Stimulated activated CD4-positive, alpha-beta T cell treated with anti-CD3 and anti-CD28 coated beads, Interleukin-1b, Interleukin-23, amount 100 ng/mL, for 1 hour (primary cell): ENCODE measurements at regions not wholly inside any gene's neighbourhood (a gene's known extent, or its start where the extent isn't known, plus 50 kb on each side); places are given as distances from the start of the nearest gene placed in this dataset.

Experiments used
- DNase-seq, 2 donors: peaks; one replicate each; pipeline ENCODE4 v3.0.0-alpha.2; 2020; ENCODE audit warnings: low read depth in 2 of 2

DNA sequence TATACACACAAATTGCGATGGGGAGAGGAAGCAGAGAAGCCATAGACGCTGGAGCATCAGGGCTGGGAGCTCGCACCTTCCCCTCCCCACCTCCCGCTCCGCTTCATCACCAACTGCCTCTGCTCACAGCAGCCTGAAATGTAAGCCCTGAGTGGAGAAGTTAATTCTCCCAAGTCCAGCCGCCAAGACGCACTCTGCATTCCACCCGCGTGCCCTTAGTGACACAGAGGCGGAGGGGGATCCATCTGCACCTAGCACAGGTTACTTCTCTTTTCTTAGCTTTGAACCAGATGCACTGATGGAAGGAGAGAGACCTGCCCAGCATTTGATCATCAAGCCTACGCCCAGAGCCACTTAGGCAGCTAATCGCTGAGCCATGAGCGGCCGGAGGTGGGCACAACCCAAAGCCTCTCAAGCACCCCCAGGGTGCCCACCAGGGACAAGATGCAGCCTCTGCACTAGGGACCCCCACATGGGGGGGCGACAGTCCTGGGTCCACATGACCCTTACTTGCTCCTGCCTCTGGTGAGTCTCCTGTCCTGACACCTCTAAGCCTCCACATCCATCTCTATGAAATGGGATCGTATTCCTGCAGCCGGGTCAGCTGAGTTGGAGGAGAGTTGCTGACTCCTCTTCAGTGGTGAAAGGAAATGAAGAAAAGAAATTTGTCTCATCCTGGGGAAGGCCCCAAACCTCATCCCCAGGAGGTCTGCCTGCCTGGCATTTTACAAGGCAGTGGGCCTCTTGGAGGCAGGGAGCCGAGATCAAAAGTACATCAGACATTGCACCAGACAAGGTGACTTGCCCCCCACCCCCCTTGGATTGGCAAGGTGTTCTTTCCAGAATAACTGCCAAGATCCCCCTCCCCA, 316.2 kb downstream of the MATN1 start:
- no peak for DNase-seq

DNA sequence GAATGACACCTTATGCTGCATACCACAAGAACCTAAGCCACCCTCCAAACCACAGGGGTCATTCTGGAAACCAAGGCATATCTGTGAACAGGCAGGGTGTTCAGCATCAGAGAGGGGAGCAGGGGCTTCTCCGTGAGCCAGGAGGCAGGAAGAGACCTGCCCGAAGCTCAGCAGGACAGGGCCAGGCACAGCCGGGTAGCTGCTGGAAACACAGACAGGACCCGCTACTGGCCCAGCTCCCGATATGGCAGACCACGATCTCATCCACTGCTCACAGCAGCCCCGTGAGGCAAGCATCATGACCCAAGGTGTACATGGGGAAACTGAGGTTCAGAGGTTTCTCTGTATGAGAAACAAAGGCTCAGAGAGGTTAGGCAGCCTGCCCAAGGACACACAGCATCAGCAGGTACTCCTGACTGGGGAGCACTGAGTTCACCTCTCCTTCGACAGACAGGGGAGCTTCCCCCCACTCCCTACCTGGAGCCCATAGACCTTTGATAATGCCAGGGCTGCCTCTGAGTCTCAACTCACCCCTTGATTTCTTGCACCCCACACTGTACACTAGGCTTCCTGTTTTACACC, 317.7 kb downstream of the MATN1 start:
- no peak for DNase-seq

DNA sequence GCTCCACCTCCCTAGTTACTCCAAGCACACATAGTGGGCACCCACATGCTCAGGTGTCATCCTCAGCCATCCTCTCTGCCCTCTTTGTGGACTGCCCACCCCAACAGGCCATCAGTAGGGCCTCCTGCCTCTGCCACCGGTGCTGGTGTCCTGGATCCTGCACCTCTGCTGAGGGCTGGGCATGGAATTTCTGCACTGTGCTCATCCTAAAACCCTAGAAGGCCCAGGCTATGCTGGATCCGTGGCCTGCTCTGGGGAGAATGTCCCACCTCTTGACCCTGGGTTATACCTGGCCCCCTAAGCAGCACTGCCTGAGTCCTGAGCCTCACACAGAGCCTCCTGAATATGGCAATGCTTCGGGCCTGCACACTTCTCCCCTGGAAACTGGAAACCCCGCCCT, 318.3 kb downstream of the MATN1 start:
- no peak for DNase-seq

DNA sequence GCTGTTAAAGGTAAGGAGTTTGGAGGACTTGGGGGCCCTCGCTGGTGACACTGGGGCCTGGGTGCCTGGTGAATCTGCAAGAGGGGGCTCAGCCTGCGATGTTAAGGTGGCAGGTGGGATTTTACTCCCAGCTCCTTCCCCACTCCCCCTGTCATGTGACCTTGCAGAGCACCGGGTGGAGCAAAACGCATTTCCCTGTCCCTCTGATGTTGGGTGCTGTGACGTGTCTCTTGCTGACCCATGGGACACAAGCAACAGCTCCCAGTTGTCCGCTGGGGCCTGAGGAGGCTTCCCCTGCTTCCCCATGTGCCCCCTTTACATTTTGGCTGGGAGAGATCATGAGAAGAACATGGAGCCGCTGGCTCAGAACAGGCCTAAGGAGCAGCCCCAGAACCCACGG, 319.0 kb downstream of the MATN1 start:
- no peak for DNase-seq

DNA sequence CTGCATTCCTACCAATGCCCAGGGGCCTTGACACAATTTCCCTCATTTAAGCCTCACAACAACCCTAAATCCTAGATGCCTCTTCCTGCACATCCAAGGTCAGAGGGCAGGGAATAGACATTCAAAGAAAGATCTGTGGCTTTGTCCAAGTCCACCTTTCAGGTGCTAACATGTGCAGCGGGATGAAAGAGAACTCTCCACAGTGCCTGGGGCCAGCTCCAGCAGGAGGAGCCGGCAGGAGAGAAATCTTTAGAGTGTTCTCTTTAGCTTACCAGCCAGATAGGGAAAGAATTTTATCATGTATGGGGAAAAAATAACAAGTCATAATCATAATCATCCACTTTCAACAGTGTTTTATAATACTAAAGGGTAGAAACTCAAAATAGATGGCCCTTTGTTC, 319.7 kb downstream of the MATN1 start:
- DNase-seq, result no peak

DNA sequence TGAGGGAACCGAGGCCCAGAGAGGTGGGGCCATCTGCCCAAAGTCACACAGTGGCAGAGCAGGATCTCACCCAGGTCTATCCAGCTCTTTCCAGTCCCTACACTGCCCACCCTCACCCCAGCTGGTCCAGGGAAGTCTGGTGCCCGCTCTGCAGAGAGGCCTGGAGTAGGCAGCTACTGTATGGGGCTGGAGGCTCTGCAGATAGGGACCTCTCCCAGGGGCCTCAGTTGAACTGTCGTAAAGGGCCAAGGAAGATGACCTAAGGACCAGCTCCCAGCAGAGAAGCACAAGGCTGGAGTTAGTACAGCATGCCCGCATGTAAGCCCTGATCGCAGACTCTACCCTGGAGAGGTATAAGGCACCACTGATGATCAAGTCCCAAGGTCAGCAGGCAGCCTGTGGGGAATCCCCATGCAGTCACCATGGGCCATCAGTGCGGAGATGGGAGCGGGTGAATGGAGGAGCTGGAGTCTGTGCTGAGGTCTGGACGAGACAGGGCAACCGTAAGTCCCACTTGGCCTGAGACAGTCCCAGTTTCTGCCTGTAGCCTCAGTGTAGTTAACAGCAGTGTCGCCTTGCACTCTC, 320.2 kb downstream of the MATN1 start:
- DNase-seq, result no peak

DNA sequence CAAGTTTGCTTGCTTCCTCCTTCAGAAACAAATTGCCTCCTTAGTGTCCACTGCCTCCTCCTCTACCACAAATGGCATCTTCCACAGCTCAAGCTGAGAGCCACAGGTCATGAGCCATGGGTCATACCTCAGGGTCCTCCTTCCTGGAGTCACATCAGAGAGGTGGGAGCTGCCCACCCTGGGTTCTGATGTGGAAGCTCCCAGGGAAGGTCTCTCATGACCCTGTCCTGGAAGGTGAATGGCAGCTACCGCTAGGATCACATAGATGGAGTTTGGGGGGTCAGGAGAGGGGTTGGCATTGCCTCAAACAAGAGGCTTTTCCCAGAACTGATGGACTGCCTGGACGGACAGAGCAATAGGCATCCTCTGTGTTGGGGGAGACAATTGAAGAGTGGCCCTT, 321.4 kb downstream of the MATN1 start:
- DNase-seq, result no peak

DNA sequence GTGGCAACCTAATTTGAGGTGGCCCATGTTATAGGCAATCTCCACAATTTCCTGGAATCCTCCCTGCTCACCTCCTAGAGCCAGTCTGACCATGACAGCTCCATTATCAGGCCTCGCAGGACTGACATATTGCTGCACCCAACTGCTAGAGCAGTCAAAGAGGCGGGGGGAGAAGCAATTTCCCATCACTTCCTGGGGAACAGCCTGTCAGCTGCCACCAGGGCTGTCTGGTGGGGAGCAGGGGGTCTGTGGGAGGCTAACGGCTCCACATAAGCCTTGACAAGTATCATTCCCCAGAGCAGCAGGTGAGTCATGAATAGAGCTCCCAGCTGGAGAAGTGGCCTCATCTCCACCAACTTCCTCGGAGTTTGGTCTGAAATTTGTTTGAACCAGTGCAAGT, 322.9 kb downstream of the MATN1 start:
- DNase-seq, result no peak

DNA sequence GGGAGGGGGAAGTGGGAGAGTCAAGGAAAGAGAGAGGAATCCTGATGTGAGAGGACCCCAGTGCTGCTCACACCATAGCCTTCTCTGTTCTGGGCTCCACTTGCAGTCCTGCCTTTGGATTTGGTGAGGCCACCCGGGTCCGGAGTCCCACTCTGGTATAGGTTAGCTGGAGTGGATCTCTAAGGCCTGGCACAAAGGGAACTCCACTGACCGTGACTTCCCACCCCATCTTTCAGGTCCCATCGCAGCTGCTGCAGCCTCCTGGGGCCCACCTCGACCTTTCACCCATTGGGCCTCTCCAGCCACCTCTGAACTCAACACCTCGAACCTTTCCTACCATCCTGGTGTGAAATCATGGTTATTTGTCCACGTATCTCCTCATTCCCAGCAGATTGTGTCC, 324.4 kb downstream of the MATN1 start:
- DNase-seq, result no peak

DNA sequence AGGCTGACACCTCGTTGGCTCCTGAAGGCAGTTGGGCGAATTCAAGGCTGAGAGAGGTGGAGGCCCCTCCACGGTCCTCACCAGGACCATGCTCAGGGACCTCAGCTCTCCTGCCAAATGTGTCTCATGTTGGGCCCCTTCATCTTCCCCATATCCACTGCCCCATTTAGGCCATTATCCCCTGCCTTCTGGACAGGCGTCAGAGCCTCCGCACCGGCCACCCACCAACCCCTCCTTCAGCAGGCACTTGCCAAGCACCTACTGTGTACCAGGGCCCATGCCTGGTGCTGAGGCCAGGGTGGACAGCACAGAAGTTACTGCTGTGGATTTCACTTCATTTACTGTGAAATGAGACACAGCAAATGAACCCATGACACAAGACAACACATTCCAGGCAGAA, 325.8 kb downstream of the MATN1 start:
- DNase-seq, result no peak

DNA sequence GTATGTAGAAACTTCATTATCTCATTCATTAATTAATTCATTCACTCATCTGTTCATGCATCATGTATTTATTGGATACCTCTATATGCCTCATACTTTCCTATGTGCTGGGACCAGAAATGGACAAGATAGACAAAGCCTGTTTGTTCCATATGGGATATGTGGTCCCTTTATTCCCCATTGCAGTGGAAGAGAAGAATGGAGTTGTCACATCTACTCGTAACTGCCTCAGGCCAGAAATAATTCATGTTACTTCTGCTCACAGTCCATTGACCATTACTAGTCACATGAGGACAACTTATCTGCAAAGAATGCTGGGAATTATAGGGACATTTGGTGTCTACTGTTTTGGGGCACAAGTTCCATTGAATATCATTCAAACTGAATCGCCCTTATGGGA, 327.8 kb downstream of the MATN1 start:
- no peak for DNase-seq

DNA sequence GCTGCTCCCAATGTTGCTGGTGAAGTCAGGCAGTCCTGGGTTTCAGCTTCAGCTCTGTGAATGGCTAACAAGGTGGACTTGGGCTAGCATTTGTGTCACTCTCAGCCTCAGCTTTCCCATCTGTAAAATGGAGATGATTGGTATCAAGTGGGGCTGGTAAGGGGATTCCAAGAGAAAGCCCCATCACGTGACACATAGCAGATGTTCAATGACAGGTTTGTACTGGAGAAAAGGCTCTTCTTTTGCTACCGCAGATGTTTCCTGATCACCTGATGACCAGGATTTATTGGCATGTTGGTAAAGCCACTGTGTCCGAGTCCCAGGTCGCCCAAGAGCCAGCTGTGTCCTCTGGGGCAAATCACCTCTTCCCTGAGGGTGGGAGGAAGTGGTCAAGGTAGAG, 335.0 kb downstream of the MATN1 start:
- DNase-seq, result no peak

DNA sequence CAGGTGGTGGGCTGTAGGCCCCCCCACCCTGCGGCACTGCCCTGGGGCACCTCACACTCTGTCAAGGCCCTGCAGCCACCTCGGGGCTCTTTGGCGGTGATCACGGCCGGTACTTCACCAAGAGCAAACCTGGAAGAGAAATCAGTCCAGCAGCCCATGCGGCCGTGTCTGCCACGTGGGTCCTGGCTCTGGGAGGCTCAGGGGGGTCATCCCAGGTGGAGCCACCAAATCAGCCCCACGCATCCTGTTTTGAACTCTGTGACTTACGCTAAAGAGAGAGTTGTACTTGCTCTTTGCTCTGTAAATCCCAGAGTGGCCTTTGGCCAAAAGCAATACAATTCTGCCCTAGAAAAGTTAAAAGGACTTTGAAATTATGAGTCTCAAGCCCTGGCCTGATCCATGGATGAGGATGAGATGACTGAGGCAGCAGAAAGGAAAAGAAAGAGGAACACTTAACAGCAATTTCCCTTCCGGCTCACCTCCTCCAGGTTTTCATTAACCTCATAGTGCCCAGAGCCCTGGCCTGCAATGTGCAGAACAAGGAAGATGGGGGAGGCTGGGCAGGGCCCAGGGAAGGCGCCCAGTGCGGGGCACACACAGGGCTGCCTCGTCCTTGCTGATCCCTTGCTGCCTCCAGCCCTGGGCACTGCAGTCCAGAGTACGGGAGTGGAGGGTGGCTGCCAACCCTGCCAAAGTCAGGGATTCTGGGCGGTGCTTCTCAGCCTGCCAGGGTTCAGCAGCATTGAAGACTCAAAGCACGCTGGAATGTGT, 337.0 kb downstream of the MATN1 start:
- DNase-seq, result no peak

DNA sequence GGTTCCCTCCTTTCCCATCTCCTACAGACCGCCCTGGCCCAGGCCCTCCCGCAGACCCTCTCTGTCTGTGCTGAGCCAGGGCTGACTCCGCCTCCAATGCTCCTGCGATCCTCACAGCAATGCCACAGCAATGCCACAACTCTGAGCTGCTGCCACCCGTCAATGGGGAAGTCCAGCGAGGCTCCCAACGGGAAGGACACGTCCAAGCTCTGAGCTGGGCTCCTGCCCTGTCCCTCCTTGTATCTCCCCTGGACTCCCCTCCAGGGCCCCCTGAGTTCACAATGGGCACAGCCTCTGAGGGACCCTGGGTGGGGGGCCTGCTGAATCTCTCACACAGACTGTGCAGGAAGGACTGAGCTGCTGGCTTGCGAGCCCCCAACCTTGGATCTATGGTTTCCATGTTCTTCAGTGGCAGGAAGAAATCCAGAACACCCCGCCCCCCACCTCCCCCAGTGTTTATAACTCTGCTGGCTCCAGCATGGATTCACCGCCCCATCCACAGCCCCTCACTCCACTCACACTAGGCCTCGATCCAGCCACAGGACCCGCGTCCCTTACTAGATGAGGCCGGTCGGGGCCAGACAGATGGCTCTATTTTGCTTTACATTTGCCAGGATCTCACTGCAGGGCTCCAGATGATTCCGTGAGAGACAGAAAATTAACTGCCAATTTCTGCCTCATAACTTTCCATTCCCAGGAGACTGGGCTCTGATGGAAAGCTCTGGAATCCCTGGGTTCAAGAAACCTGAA, 338.0 kb downstream of the MATN1 start:
- DNase-seq, result no peak

DNA sequence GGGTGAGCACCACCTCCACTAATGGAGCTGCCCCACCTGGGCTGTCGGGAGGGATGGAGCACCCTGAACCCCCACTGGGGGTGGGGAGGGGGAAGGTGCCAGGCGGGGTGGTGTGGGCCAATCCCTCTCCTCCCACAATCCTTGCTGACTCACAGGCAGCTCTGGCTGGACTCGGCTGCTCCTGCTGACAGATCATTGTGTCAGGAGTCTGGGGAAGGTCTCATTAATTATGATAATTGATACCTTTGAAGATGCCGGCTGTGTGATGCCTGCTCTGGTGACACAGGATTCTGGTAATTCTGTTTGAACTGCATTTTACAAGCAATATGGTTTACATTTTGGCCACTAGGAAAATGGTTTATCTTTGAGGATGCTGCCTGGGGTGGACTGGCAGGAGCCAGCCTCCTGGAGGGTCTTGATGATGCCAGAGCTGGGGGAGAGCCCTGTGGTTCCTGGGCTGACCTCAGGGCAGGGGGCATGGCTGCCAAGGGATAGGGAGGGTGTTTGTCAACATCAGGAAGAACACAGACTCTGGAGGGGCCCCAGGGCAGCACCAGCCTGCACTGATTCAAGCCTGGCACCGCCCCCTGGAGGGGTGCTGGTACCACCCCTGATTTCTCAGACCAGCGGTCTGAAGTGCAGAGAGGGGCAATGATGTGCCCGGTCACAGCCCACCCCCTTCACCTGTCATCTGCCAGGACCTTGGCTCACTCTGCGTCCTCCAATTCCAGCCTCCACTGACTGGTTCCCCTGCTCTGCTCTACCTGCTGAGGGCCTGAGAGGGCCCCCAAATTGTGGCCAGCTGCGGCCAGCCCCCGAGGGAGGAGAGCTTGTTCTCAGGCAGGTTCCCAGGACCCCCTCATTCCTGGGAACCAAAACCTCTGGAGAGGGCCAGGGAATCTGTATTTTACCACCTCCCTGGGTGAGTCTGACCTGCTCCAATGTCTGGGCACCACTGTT, 338.8 kb downstream of the MATN1 start:
- no peak for DNase-seq

DNA sequence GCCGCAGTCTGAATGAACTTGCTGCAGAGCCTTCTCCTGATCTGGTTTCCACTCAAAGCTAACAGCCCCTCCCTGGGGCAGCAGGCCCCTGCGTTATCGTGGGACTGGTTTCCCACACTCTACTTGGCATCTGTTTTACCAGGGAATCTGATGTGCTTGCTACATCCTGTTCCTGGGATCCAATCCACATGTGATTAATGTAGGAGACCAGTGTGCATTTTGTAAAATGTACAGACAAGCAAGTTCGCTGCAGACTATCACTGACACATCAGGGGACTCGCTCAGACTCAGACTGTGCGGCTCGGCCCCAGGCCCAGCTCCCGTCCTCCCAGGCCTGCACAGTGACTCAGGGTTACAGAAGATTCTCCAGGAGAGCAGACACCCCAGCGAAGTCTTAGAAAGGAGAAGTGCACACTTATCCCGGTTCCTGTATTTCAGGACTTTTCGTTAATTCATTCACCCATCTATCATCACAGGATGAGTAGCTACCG, 340.1 kb downstream of the MATN1 start:
- no peak for DNase-seq

DNA sequence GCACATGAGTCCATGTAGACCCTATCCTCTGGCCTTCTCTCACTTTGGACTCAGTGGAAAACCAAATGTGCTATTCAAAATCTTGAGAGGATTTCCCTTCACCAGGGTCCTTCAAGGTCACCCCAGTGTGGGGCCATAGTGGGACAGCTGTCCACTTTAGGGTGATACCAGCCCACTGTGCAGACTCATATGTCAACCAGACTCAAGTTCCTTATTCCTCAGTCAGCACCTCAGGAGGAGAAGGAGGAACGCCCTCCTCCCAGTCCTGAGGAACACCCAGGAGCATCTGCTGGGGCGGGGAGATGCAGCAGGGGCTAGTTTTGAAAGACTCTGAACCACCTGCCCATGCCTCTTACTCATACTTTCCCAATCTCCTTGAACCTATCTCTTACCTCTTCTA, 340.9 kb downstream of the MATN1 start:
- no peak for DNase-seq

DNA sequence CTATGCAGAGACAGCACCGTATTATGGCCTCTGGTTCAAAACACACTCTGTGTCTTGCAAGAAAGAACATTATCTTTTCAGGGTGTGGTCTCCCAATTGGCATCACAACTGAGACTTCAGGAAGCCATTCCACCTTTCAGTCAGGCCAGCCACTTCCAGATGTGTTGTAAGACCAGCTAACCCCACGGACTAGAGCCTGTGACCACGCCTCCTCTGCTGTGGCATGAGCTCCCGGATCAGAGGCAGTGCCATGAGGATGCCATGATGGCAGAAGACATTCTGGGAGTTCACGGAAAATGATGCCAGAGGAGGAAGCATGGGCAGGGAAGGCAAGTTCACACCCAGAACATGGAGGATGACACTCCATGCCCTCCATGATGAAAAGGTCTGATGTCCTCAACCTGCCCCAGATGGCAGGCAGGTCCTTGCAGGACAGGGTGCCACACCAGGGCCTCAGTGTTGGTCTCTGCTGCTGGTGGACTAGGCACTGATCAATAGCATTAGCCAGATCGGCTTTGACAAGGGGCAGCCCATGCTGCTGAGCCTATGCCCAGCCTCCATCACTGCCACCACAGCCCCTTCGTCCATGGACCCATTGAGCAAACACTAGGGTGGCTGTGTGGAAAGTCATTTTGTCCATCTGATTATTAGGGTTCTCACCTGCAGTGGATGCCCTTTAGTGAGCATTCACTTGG, 341.6 kb downstream of the MATN1 start:
- DNase-seq, result no peak

DNA sequence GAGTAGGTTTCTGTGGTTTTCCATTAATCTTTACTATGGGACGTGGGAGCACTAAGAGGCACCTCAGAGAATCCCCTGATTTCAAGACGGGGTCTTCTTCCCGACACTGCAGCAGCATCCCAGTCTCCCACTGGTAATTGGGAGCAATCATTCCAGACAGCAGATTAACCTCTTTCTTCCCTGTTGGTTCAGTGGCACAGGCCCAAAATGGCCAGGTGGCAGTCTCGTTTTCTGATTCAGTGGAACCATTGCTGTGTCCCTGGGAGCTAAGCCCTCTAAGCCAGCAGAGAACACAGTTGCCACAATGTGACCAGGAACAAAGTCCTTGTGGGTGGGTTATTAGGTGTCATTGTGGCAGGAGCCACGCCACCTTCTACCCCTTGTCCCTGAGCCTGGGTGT, 342.1 kb downstream of the MATN1 start:
- DNase-seq, result no peak

DNA sequence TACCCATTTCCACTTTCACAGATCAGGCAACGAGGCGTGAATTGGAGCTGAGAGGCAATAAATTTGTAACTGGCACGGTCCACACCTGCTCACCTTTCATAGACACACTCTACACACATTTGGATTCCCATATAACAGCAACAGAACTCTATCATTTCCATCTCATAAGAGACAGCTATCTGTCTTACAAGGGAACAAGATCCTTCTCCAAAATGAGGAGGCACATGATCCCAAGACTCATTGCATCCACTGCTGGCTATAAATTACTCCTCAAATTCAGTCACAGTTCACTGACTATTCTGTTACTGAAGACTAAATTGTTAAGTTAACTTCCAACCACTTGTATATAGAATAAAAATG, 342.8 kb downstream of the MATN1 start:
- DNase-seq, result no peak
